ENCODE measurements at regions not wholly inside any gene's neighbourhood (a gene's known extent, or its start where the extent isn't known, plus 50 kb on each side); places are given as distances from the start of the nearest gene placed in this dataset.

DNA sequence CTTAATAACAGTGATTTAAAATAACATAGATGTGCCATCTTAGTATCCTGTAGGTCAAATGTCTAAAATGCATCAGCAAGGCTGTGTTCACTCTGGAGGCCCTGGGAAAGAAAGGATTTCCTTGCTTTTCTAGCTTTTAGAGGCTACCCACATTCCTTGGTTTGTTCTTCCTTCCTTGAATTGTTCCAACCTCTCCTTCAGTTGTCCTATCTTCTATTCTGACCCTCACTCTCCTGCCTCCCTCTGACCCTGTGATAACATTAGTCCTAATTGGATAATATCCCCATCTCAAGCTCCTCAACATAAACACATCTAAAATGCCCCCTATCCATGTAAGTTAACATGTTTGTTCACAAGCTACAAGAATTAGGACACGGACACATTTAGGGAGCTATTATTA lies 733.5 kb downstream of the SOCS6 start:
- no peaks in the 10 kb centered on the region for H3K4me1 ChIP-seq (ENCODE audit: control insufficient read depth, insufficient read depth, low read length)
- no peak overlapping the region for H3K4me3 ChIP-seq (ENCODE audit: low read depth, low read length)
- H3K9ac ChIP-seq (ENCODE audit: low read depth, low read length): no peak overlapping the region
- no peak overlapping the region for H3K27ac ChIP-seq (ENCODE audit: low read depth, low read length)
- no peaks in the 10 kb centered on the region for H3K36me3 ChIP-seq (ENCODE audit: control insufficient read depth, insufficient read depth, low read length)
- peaks cover 2% of the 10 kb centered on the region; the same call in 1 of the 2 replicates for H3K9me3 ChIP-seq (ENCODE audit: control insufficient read depth, insufficient read depth, low read length)
- H3K27me3 ChIP-seq (ENCODE audit: control insufficient read depth, insufficient read depth, low read length): no peaks in the 10 kb centered on the region

DNA sequence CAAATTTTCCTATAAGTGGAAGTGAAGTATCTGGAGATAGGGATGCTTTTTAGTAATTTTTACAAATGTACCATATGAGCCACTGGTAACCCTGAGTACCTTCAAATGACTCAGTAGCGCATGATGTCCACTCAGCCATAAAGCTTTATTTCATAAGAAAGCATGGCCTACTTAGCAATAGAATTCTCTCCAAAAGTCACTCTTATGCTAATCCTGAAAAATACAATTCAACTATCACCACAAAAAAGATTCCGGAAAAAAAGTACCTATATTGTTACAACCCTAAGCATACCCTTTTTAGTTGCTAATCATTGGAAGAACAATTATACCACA lies 732.2 kb downstream of the SOCS6 start:
- no peak overlapping the region for H3K9ac ChIP-seq (ENCODE audit: low read depth, low read length)
- no peak overlapping the region for H3K27ac ChIP-seq (ENCODE audit: low read depth, low read length)
- H3K4me1 ChIP-seq (ENCODE audit: control insufficient read depth, insufficient read depth, low read length): no peaks in the 10 kb centered on the region
- H3K4me3 ChIP-seq (ENCODE audit: low read depth, low read length): no peak overlapping the region
- peaks cover 7% of the 10 kb centered on the region for H3K9me3 ChIP-seq (ENCODE audit: control insufficient read depth, insufficient read depth, low read length)
- H3K36me3 ChIP-seq (ENCODE audit: control insufficient read depth, insufficient read depth, low read length): no peaks in the 10 kb centered on the region
- H3K27me3 ChIP-seq (ENCODE audit: control insufficient read depth, insufficient read depth, low read length): no peaks in the 10 kb centered on the region

DNA sequence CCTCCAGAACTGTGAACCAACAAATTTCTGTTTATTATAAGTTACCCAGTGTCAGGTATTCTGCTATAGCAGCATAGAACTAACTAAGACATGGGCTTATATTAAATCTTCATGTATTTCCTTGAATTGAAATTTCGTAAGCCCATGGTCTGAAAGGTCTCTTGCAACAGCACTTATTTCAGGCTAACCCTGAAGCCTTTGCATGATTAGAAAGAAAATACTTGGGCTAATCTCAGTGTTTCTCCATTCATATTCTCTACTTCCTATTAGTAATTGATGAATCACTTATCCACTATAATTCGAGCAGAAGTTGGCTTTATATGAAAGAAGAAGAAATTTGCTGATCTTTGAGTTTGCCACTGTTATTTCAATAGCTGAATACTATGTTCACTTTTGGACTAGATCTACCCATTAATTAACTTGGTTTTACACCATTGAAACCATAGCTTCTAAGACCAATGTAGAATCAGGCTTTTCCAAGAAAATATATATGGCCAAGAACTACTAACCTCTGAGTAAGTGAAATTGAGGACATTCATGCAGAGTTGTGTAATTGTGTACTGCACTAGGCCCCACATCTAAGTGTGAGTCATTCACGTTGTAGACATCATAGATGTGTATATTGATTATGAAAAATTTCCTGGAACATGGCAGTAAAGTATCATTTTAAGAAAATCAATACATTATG lies 731.6 kb downstream of the SOCS6 start:
- no peak overlapping the region for H3K9ac ChIP-seq (ENCODE audit: low read depth, low read length)
- no peak overlapping the region for H3K4me3 ChIP-seq (ENCODE audit: low read depth, low read length)
- H3K36me3 ChIP-seq (ENCODE audit: control insufficient read depth, insufficient read depth, low read length): no peaks in the 10 kb centered on the region
- no peak overlapping the region for H3K27ac ChIP-seq (ENCODE audit: low read depth, low read length)
- H3K9me3 ChIP-seq (ENCODE audit: control insufficient read depth, insufficient read depth, low read length): peaks cover 7% of the 10 kb centered on the region
- no peaks in the 10 kb centered on the region for H3K4me1 ChIP-seq (ENCODE audit: control insufficient read depth, insufficient read depth, low read length)
- no peaks in the 10 kb centered on the region for H3K27me3 ChIP-seq (ENCODE audit: control insufficient read depth, insufficient read depth, low read length)

DNA sequence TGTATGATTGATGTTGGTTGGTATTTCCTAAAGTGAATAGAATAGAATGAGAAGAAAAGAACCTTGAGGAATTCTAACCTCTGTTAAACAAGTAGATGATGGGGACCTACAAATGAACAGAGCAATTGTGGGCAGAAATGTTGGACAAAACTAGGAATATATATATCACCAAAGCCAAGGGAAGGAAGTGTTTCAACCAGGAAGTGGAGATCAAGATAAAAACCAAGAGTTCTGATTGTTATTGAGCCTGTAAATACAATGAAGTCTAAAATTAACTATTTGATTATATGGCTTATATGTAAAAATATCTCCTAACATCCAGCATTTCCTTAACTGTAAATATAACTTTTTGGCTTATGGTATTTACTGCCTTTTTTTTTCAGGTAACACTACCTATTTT lies 730.0 kb downstream of the SOCS6 start:
- Histone ChIP-seq H3K9ac (ENCODE audit: low read depth, low read length) (no peak overlapping the region), H3K27me3 (ENCODE audit: control insufficient read depth, insufficient read depth, low read length) (no peaks in the 10 kb centered on the region), H3K4me1 (ENCODE audit: control insufficient read depth, insufficient read depth, low read length) (no peaks in the 10 kb centered on the region), H3K9me3 (ENCODE audit: control insufficient read depth, insufficient read depth, low read length) (peaks cover 7% of the 10 kb centered on the region), H3K27ac (ENCODE audit: low read depth, low read length) (no peak overlapping the region), H3K4me3 (ENCODE audit: low read depth, low read length) (no peak overlapping the region), H3K36me3 (ENCODE audit: control insufficient read depth, insufficient read depth, low read length) (no peaks in the 10 kb centered on the region)

DNA sequence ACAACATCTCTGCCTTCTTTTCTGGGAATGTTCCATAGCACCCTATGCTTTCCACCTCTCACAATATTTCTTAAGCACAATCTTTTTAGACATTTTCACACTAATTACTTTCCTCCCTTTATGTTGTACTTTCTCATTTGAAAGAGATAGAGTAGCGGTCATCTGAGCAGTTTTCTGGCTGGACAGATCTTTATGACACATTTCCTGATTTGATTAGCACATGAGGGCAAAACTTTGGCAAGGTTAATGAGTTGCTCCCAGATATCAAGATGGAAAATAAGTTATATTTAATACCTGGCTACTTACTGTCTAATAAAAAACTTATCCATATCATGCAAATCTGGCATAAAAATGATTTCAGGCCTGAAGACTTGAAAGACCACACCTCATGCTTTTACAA lies 723.9 kb downstream of the SOCS6 start:
- no peaks in the 10 kb centered on the region for H3K36me3 ChIP-seq (ENCODE audit: control insufficient read depth, insufficient read depth, low read length)
- H3K4me1 ChIP-seq (ENCODE audit: control insufficient read depth, insufficient read depth, low read length): no peaks in the 10 kb centered on the region
- peaks cover 4% of the 10 kb centered on the region; the same call in 1 of the 2 replicates for H3K9me3 ChIP-seq (ENCODE audit: control insufficient read depth, insufficient read depth, low read length)

GRCh38 chr18:71011389-71011788 lies 722.5 kb downstream of the SOCS6 start:
- H3K9me3 ChIP-seq (ENCODE audit: control insufficient read depth, insufficient read depth, low read length): no peaks in the 10 kb centered on the region
- no peaks in the 10 kb centered on the region for H3K36me3 ChIP-seq (ENCODE audit: control insufficient read depth, insufficient read depth, low read length)
- no peak overlapping the region for H3K9ac ChIP-seq (ENCODE audit: low read depth, low read length)
- H3K4me3 ChIP-seq (ENCODE audit: low read depth, low read length): no peak overlapping the region
- H3K27ac ChIP-seq (ENCODE audit: low read depth, low read length): no peak overlapping the region
- no peaks in the 10 kb centered on the region for H3K27me3 ChIP-seq (ENCODE audit: control insufficient read depth, insufficient read depth, low read length)
- H3K4me1 ChIP-seq (ENCODE audit: control insufficient read depth, insufficient read depth, low read length): no peaks in the 10 kb centered on the region

More for the DNA sequence above, 723.9 kb downstream of the SOCS6 start:
- Histone ChIP-seq H3K27me3 (ENCODE audit: control insufficient read depth, insufficient read depth, low read length) (no peaks in the 10 kb centered on the region), H3K4me3 (ENCODE audit: low read depth, low read length) (no peak overlapping the region), H3K9ac (ENCODE audit: low read depth, low read length) (no peak overlapping the region), H3K27ac (ENCODE audit: low read depth, low read length) (no peak overlapping the region)

- Histone ChIP-seq H3K27me3 (ENCODE audit: control insufficient read depth, insufficient read depth, low read length) (no peaks in the 10 kb centered on the region), H3K36me3 (ENCODE audit: control insufficient read depth, insufficient read depth, low read length) (no peaks in the 10 kb centered on the region), H3K9ac (ENCODE audit: low read depth, low read length) (no peak overlapping the region), H3K4me1 (ENCODE audit: control insufficient read depth, insufficient read depth, low read length) (no peaks in the 10 kb centered on the region), H3K9me3 (ENCODE audit: control insufficient read depth, insufficient read depth, low read length) (no peaks in the 10 kb centered on the region), H3K4me3 (ENCODE audit: low read depth, low read length) (no peak overlapping the region), H3K27ac (ENCODE audit: low read depth, low read length) (no peak overlapping the region)
These were observed 719.4 kb downstream of the SOCS6 start for GRCh38 chr18:71008257-71008656.

DNA sequence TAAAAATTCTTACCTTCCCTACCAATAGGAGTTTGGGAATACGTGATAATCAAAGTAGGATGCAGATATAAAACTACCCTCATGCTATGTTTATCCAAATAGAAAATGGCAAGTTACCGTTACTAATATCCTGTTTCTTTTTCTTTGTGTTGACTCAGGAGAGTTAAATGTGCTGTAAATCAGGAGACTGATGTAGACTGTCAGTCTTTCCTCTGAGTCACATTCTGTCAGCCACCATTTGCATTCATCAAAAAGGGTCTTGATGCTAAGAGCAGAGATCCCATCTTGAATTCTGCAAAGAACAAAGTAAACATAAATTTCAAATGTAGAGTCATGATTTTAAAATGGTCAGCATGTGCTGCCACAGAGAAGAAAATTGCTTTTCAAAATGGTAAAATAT lies 712.8 kb downstream of the SOCS6 start:
- H3K9me3 ChIP-seq (ENCODE audit: control insufficient read depth, insufficient read depth, low read length): no peaks in the 10 kb centered on the region
- H3K27ac ChIP-seq (ENCODE audit: low read depth, low read length): no peak overlapping the region
- no peak overlapping the region for H3K9ac ChIP-seq (ENCODE audit: low read depth, low read length)
- no peaks in the 10 kb centered on the region for H3K27me3 ChIP-seq (ENCODE audit: control insufficient read depth, insufficient read depth, low read length)
- H3K4me3 ChIP-seq (ENCODE audit: low read depth, low read length): no peak overlapping the region
- no peaks in the 10 kb centered on the region for H3K36me3 ChIP-seq (ENCODE audit: control insufficient read depth, insufficient read depth, low read length)
- no peaks in the 10 kb centered on the region for H3K4me1 ChIP-seq (ENCODE audit: control insufficient read depth, insufficient read depth, low read length)

- Histone ChIP-seq H3K9me3 (ENCODE audit: control insufficient read depth, insufficient read depth, low read length) (no peaks in the 10 kb centered on the region), H3K27me3 (ENCODE audit: control insufficient read depth, insufficient read depth, low read length) (no peaks in the 10 kb centered on the region), H3K36me3 (ENCODE audit: control insufficient read depth, insufficient read depth, low read length) (no peaks in the 10 kb centered on the region), H3K9ac (ENCODE audit: low read depth, low read length) (no peak overlapping the region), H3K4me1 (ENCODE audit: control insufficient read depth, insufficient read depth, low read length) (no peaks in the 10 kb centered on the region), H3K27ac (ENCODE audit: low read depth, low read length) (no peak overlapping the region), H3K4me3 (ENCODE audit: low read depth, low read length) (no peak overlapping the region)
These were observed 709.6 kb downstream of the SOCS6 start for GRCh38 chr18:70998490-70998889.

DNA sequence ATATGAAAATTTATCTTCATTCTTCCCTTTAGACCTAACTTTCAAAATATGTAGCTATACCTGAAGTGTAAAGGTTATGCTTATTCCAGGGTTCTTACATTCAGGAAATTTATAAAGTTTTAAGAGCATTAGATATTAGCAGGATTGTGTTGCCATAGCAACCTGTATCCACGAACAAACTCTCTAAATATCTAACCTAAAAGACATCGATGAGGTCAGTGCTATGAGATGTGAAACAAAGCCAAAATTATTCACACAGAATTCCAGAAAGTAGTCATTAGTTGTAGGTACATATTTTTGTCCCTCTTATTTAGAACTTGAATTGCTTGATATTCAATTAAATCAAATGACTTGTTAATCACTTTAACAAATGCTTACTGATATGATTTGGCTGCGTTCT lies 705.3 kb downstream of the SOCS6 start:
- H3K4me1 ChIP-seq (ENCODE audit: control insufficient read depth, insufficient read depth, low read length): no peaks in the 10 kb centered on the region
- no peak overlapping the region for H3K4me3 ChIP-seq (ENCODE audit: low read depth, low read length)
- no peak overlapping the region for H3K27ac ChIP-seq (ENCODE audit: low read depth, low read length)
- no peaks in the 10 kb centered on the region for H3K9me3 ChIP-seq (ENCODE audit: control insufficient read depth, insufficient read depth, low read length)
- H3K9ac ChIP-seq (ENCODE audit: low read depth, low read length): no peak overlapping the region
- H3K36me3 ChIP-seq (ENCODE audit: control insufficient read depth, insufficient read depth, low read length): no peaks in the 10 kb centered on the region
- H3K27me3 ChIP-seq (ENCODE audit: control insufficient read depth, insufficient read depth, low read length): no peaks in the 10 kb centered on the region

DNA sequence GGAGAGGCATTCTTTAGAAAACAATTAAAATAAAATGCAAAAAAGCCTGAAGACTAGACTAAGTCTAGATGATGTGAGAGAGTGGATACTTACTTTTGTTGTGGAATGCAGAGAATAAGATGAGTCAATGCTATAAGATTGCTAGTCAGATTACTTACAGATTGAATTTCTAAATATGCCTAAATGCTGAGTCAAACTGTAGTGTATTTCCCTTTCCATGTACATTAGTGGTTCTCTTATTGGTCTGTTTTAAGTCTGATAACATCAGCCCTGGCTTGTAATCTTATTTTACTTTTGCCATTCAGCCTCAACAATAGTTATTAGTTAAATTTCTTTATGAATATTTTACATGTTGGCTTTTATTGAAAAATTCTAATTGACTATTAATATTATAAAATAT lies 702.7 kb downstream of the SOCS6 start:
- Histone ChIP-seq H3K9me3 (ENCODE audit: control insufficient read depth, insufficient read depth, low read length) (peaks cover 16% of the 10 kb centered on the region), H3K4me3 (ENCODE audit: low read depth, low read length) (no peak overlapping the region), H3K36me3 (ENCODE audit: control insufficient read depth, insufficient read depth, low read length) (no peaks in the 10 kb centered on the region), H3K9ac (ENCODE audit: low read depth, low read length) (no peak overlapping the region), H3K27ac (ENCODE audit: low read depth, low read length) (no peak overlapping the region), H3K27me3 (ENCODE audit: control insufficient read depth, insufficient read depth, low read length) (no peaks in the 10 kb centered on the region), H3K4me1 (ENCODE audit: control insufficient read depth, insufficient read depth, low read length) (no peaks in the 10 kb centered on the region)

DNA sequence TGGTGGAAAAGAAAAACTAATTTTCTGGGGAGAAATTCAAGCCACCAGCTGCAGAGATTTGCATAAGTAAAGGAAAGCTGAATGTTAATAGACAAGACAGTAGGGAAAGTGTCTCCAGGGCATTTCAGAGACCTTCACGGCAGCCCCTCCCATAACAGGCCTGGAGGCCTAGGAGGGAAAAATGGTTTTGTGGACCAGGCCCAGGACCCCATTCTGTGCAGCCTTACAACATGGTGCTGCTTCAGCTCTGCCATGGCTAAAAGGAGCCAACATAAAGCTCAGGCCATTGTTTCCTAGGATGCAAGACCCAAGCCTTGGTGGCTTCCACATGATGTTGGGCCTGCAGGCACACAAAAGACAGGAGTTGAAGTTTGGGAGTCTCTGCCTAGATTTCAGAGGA lies 697.1 kb downstream of the SOCS6 start:
- Histone ChIP-seq H3K36me3 (ENCODE audit: control insufficient read depth, insufficient read depth, low read length) (no peaks in the 10 kb centered on the region), H3K9ac (ENCODE audit: low read depth, low read length) (no peak overlapping the region), H3K4me1 (ENCODE audit: control insufficient read depth, insufficient read depth, low read length) (no peaks in the 10 kb centered on the region), H3K27ac (ENCODE audit: low read depth, low read length) (no peak overlapping the region), H3K4me3 (ENCODE audit: low read depth, low read length) (no peak overlapping the region), H3K9me3 (ENCODE audit: control insufficient read depth, insufficient read depth, low read length) (peaks cover 43% of the 10 kb centered on the region), H3K27me3 (ENCODE audit: control insufficient read depth, insufficient read depth, low read length) (no peaks in the 10 kb centered on the region)
